K562 (cell line): ENCODE measurements at regions not wholly inside any gene's neighbourhood (a gene's known extent, or its start where the extent isn't known, plus 50 kb on each side); places are given as distances from the start of the nearest gene placed in this dataset.

ENCODE experiments used
- ATAC-seq: fragments of 200-7000 bp; cut with Tn5 transposase; 3 replicates; pipeline ENCODE4 v1.9.1; 2020; ENCODE audit warnings: moderate library complexity
- BruUV-seq: library from RNA; stranded (reverse); fragments of 400-500 nt; replicated peaks from 2 replicates; lab custom pipeline; 2021; lab: Mats Ljungman, UMichigan
- CTCF ChIA-PET: fragments of 300-600 bp; formaldehyde crosslinking; extraction: SDS; loops from one replicate; lab custom pipeline; 2021; ENCODE audit warnings: low intra/inter-chr PET ratio; lab: Yijun Ruan, JAX
- POLR2A ChIA-PET: fragments of 300-600, 350-650 bp; sonication (Branson Sonifier 250); formaldehyde crosslinking; extraction: SDS; loops from one replicate; lab custom pipeline; 2021; ENCODE audit warnings: antibody characterized with exemption, inconsistent platforms; lab: Yijun Ruan, JAX
- DNase-seq, 4 experiments: peaks; one replicate each; pipeline versions ENCODE4 v3.0.0 to v3.0.0-alpha.2; 2011 to 2018; ENCODE audit warnings: low spot score in 3 of 4, mixed read lengths in 3 of 4; ENCODE audit errors: extremely low read depth in 1 of 4
- FAIRE-seq: peaks from 2 replicates; lab custom pipeline; 2011; peaks lifted over from hg19 to GRCh38; lab: Jason Lieb, UNC
- H2AFZ ChIP-seq: 2 replicates; pipeline ENCODE4 v1.6.0; 2011; ENCODE audit warnings: low read depth, low read length, control low read depth, inconsistent platforms
- H3K27ac ChIP-seq: fragments of 200-600 bp; 3 replicates; pipeline ENCODE4 v1.8.0; 2011; ENCODE audit warnings: low read depth, mild to moderate bottlenecking, control low read depth, inconsistent platforms, low read length, moderate library complexity, mixed read lengths; ENCODE audit errors: extremely low read depth
- H3K27me3 ChIP-seq, 2 experiments: fragments of 300-600 bp in 1 of 2; 2 replicates in 1 of 2; 3 replicates in 1 of 2; pipeline versions ENCODE4 v1.6.0 to v1.8.0; 2011; ENCODE audit warnings: inconsistent platforms in 2 of 2, low read length in 2 of 2, mild to moderate bottlenecking in 1 of 2, mixed read lengths in 1 of 2, moderate library complexity in 1 of 2; ENCODE audit not compliant: control insufficient read depth in 2 of 2, insufficient read depth in 2 of 2
- H3K36me3 ChIP-seq: fragments of 300-600 bp; 3 replicates; pipeline ENCODE4 v1.8.0; 2011; ENCODE audit warnings: mild to moderate bottlenecking, low read length, inconsistent platforms; ENCODE audit not compliant: control insufficient read depth, insufficient read depth
- H3K4me1 ChIP-seq, 2 experiments: fragments of 200-600 bp in 1 of 2; replicated peaks in 1 of 2; 2 replicates in 1 of 2; 3 replicates in 1 of 2; pipeline versions ENCODE4 v1.5.1 to v1.8.0; 2011; ENCODE audit warnings: inconsistent platforms in 2 of 2, low read length in 2 of 2, mild to moderate bottlenecking in 1 of 2, mixed read lengths in 1 of 2, moderate library complexity in 1 of 2; ENCODE audit not compliant: control insufficient read depth in 2 of 2, insufficient read depth in 2 of 2
- H3K4me2 ChIP-seq: 2 replicates; pipeline ENCODE4 v1.6.1; 2011; ENCODE audit warnings: low read length, control low read depth, inconsistent platforms, mixed read lengths; ENCODE audit not compliant: insufficient read depth
- H3K4me3 ChIP-seq: fragments of 200-600 bp; sonication (generic), shearing (Covaris generic); 2 replicates; pipeline ENCODE4 v1.5.1; 2016; ENCODE audit warnings: control low read depth, inconsistent platforms
- H3K79me2 ChIP-seq: fragments of 200-600 bp; 3 replicates; pipeline ENCODE4 v1.8.0; 2011; ENCODE audit warnings: low read length, inconsistent platforms; ENCODE audit not compliant: control insufficient read depth, insufficient read depth
- H3K9ac ChIP-seq, 2 experiments: 2 replicates each; pipeline versions ENCODE4 v1.6.0 to v1.6.1; 2011; ENCODE audit warnings: low read depth in 2 of 2, low read length in 2 of 2, control low read depth in 1 of 2, inconsistent platforms in 1 of 2, mild to moderate bottlenecking in 1 of 2, mixed read lengths in 1 of 2; ENCODE audit not compliant: insufficient read depth in 1 of 2
- H3K9me1 ChIP-seq: one replicate; pipeline ENCODE4 v1.6.0; 2011; ENCODE audit warnings: inconsistent platforms, mild to moderate bottlenecking, low read length, moderate library complexity; ENCODE audit not compliant: control insufficient read depth, insufficient read depth
- H3K9me3 ChIP-seq: replicated peaks from 2 replicates; pipeline ENCODE4 v1.5.1; 2011; ENCODE audit warnings: low read depth, low read length, inconsistent platforms; ENCODE audit not compliant: control insufficient read depth, insufficient read depth
- H4K20me1 ChIP-seq: replicated peaks from 2 replicates; pipeline ENCODE4 v1.6.1; 2011; ENCODE audit warnings: low read length, inconsistent platforms, mixed read lengths; ENCODE audit not compliant: control insufficient read depth, insufficient read depth
- CREBBP ChIP-seq: IDR thresholded peaks from one replicate; pipeline ENCODE4 v1.6.1; 2012; ENCODE audit warnings: low read depth, mild to moderate bottlenecking, control low read depth, inconsistent platforms, low read length
- ILF3 ChIP-seq: fragments of 450-650 bp; IDR thresholded peaks from 2 replicates; pipeline ENCODE4 v1.6.1; 2018; ENCODE audit warnings: antibody characterized with exemption, mild to moderate bottlenecking, moderate library complexity, borderline replicate concordance
- ZEB2 ChIP-seq: fragments of 450-650 bp; IDR thresholded peaks from 2 replicates; pipeline ENCODE4 v1.6.1; 2016
- ZNF696 ChIP-seq: fragments of 250-450 bp; sonication (Bioruptor Pico); conservative IDR thresholded peaks from 2 replicates; pipeline ENCODE4 v1.4.0; 2020; ENCODE audit warnings: mild to moderate bottlenecking, moderate library complexity
- WGBS: fragments of 100-300 bp; shearing (Covaris generic); methylation state at CpG from one replicate; pipeline ENCODE4 v1.1.6; 2016; ENCODE audit warnings: low coverage, mixed read lengths; ENCODE audit not compliant: insufficient coverage; ENCODE audit errors: missing lambda C conversion rate; 5-methylcytosine and 5-hydroxymethylcytosine counted together
- in situ Hi-C: fragments of 300-500 bp; cut with MboI; formaldehyde crosslinking; loops from 4 replicates; pipeline ENCODE4 v1.15.0; 2018; ENCODE audit warnings: inconsistent platforms, mixed read lengths
- intact Hi-C: fragments of 100-400 bp; cut with micrococcal nuclease; formaldehyde crosslinking; loops from 2 replicates; pipeline ENCODE4 v1.14.2; 2022
- TF ChIP-seq, protein P1 (sequence below): fragments of 450-650 bp; formaldehyde crosslinking; conservative IDR thresholded peaks from 2 replicates; pipeline ENCODE4 v1.4.0; 2022; ENCODE audit warnings: mild to moderate bottlenecking, missing genetic modification characterization

DNA sequence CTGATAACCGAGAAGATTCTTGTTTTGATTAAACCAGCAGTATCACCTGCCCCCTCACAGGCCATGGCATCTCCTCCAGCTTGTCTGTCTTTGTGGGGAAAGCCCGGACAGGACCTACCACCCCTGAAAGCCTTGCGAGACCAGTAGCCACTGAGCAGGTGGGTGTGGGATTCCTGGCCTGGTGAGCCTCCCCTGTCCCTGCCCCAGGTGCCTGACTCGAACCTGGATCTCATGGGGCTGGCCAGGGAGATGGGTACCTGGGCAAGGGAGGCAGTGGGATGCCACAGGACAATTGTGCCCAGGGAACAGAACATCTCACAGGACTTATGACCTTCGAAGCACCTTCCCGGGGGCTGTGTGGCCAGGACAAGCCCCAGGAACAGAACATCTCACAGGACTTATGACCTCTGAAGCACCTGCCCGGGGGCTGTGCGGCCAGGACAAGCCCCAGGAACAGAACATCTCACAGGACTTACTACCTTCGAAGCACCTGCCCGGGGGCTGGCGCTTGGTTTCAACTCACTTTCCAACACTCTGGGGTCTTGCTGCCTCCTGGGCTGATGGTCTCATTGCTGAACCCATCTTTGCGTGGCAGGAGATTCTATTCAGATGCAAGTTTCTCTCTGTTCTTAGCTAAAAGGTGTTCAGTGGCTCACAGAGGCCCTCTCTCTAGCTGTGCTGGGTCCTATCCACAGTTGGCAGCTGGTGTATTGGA lies 854.5 kb downstream of the BRD1 start:
- ChIA-PET POLR2A (no interaction called here), CTCF (no interaction called here)
- no peak overlapping the region for H3K27ac ChIP-seq
- no peak overlapping the region for H3K9ac ChIP-seq
- H3K4me3 ChIP-seq = no peak overlapping the region
- no peak for DNase-seq
- TF ChIP-seq, protein P1, sequence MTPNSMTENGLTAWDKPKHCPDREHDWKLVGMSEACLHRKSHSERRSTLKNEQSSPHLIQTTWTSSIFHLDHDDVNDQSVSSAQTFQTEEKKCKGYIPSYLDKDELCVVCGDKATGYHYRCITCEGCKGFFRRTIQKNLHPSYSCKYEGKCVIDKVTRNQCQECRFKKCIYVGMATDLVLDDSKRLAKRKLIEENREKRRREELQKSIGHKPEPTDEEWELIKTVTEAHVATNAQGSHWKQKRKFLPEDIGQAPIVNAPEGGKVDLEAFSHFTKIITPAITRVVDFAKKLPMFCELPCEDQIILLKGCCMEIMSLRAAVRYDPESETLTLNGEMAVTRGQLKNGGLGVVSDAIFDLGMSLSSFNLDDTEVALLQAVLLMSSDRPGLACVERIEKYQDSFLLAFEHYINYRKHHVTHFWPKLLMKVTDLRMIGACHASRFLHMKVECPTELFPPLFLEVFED (CRISPR knock-in tag) = no peak
- TF ChIP-seq ZNF696 (CRISPR knock-in tag) (no peak), CREBBP (no peak), ZEB2 (no peak), ILF3 (no peak)
- FAIRE-seq = no peak
- H3K27me3 ChIP-seq = no peaks in the 10 kb centered on the region
- no peaks in the 10 kb centered on the region for H3K9me3 ChIP-seq
- no peak overlapping the region for H3K4me2 ChIP-seq
- H2AFZ ChIP-seq = no peak overlapping the region
- H4K20me1 ChIP-seq = no peaks in the 10 kb centered on the region
- BruUV-seq = no TSS peak
- H3K4me1 ChIP-seq = no peaks in the 10 kb centered on the region
- no peaks in the 10 kb centered on the region for H3K36me3 ChIP-seq
- 2% methylated on average over 7 of the region's 12 CpGs for WGBS
- intact Hi-C loops = no loop called here
- no peaks in the 10 kb centered on the region for H3K9me1 ChIP-seq
- in situ Hi-C loops = no loop called here
- no peaks in the 10 kb centered on the region for H3K79me2 ChIP-seq
- no peak for ATAC-seq
